Activated naive CD4-positive, alpha-beta T cell (primary cell): ENCODE measurements at regions not wholly inside any gene's neighbourhood (a gene's known extent, or its start where the extent isn't known, plus 50 kb on each side); places are given as distances from the start of the nearest gene placed in this dataset.
"Not testable (repeated sequence)": the region's sequence is repeated elsewhere in the genome, so short reads cannot be mapped to it uniquely, and the experiment has no call there.

Source experiments
- DNase-seq, 4 experiments: peaks; one replicate each; lab custom pipeline; 2025; lab: John Stamatoyannopoulos, UW

DNA sequence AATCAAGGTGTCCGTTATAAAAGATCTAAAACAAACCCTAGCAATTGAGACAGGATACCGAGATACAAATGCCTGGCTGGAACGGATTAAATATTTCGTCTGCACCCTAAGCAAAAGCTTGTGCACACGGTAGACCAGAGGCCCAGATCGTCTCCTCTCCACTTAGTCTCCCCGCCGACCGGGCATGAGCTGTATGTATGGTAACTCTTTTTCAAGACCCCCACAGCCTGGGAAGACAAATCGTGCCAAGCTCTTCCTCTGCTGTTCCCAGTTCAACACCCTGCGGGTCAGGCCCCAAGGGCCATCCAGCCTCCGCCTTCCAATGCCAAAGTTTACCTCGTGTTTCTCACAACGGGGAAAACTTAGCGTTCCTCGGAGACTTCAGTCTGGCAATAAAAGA lies 285.7 kb upstream of the GALNT17 start:
- no peak for DNase-seq

GRCh38 chr7:70849580-70850235 lies 282.2 kb upstream of the GALNT17 start:
- DNase-seq = no peak

DNA sequence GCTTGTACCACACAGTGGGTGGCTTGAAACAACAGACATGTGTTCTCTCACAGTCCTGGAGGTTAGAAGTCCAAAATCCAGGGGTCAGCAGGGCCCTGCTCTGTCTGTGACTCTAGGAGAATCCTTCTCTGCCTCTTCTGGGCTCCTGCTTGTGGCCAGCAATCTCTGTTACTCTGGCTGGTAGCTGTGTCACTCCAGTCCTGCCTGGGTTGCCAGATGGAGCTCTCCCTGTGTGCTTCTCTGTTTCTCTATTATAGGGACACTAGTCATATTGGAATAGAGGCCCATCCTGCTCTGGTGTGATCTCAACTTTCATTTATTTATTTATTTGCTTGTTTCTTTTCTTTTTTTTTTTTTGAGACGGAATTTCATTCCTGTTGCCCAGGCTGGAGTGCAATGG lies 276.6 kb upstream of the GALNT17 start:
- DNase-seq = no peak

- peak; percentile 3 to 28 (median 24) for DNase-seq
These were observed 274.9 kb upstream of the GALNT17 start for GRCh38 chr7:70856901-70857630.

- no peak for DNase-seq
These were observed 274.0 kb upstream of the GALNT17 start for GRCh38 chr7:70857793-70858545.

GRCh38 chr7:70867513-70867912 lies 264.4 kb upstream of the GALNT17 start:
- no peak for DNase-seq

GRCh38 chr7:70870349-70870748 lies 261.6 kb upstream of the GALNT17 start:
- DNase-seq = no peak

DNA sequence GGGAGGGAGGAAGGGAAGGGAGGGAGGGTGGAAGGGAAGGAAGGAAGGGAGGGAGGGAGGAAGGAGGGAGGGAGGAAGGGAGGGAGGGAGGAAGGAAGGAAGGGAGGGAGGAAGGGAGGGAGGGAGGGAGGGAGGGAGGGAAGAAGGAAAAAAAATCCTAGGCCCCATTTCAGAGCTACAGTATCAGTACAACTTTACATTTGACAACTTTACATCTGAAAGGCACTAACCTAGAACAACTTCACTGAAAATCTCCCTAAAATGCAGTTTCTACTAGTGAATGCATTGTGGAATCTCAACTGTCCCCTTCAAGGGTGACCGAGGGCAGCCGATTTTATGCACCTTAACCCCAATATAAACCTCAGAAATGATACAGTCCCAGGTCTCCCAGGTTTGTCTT lies 259.8 kb upstream of the GALNT17 start:
- no peak for DNase-seq

- DNase-seq = no peak
These were observed 250.6 kb upstream of the GALNT17 start for GRCh38 chr7:70881167-70881847.

- DNase-seq = no peak
These were observed 248.0 kb upstream of the GALNT17 start for GRCh38 chr7:70883750-70884439.

- DNase-seq = no peak
These were observed 247.5 kb upstream of the GALNT17 start for GRCh38 chr7:70884440-70884764.

DNA sequence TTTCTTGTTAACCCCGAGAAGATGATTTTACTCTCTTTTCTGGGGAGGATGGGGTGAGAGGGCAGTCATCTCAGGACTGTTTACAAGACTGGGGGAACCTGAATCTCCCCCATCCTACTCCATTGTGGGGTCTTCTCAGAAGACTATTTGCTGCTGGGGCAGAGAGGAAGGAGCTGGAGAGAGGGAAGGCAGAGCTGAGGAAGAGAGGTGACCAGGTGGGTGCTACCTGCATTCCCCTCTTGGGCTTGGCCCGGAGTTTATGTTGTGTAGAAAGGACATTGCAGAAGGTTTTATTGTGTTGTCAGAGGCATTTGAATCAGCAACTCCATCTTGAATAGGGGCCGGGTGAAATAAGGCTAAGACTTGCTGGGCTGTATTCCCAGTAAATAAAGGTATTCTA lies 247.1 kb upstream of the GALNT17 start:
- no peak for DNase-seq

GRCh38 chr7:70886547-70886946 lies 245.4 kb upstream of the GALNT17 start:
- no peak for DNase-seq

GRCh38 chr7:70887186-70887585 lies 244.8 kb upstream of the GALNT17 start:
- no peak for DNase-seq

DNA sequence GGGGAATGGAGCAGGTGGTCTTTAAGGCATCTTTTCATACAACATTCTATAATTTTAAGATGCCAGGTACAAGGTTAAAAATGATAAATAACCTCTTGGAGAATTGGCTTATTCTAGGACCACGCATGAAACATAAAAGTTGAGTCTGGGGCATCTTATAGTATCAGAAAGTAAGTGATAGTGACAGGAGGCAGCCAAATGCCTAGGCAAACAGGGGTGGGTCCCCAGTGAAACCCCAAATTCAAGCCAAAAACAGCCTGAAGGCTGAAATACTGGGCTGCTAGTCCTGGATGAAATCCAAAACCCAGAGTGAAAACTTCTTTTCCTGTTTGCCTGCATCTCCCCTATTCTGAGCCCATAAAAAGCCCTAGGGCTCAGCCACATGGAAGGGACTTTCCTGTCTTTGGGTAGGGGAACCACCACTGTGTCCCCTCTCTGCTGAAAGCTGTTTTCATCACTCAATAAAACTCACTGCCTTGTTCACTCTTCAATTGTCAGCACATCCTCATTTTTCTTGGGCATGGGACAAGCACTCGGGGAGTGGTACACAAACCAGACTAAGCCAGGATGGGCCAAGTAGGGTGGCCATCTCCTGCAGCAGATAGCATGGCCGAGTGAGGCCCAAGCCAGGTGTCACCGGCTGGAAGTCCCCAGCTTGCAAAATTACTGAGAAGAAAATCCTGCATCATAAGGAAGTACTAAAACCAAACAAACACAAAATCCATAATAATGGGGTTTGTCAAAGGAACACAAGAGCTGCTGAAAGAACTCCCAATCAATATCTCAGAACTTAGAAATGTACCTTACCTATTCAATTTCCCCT lies 241.6 kb upstream of the GALNT17 start:
- DNase-seq = no peak

DNA sequence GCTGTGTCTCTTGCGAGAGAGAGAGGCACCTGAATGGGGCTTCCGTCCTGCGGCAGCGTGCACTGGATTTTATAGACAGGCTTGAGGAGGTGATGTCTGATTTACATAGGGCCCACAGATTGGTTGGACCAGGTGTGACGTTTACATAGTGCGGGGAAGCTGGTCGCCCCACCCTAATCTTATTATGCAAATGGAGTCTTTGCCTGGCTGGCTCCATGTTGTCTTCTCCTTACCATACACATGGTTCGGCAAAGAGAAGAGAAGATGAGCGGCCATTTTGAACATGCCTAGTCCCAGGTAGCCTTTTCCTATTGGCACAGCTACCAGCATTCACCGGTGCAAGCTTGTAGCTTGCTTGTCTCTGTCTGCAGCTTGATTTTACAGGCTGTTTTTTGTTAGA lies 238.5 kb upstream of the GALNT17 start:
- DNase-seq = no peak

GRCh38 chr7:70893971-70894715 lies 237.8 kb upstream of the GALNT17 start:
- no peak for DNase-seq

GRCh38 chr7:70894799-70895198 lies 237.1 kb upstream of the GALNT17 start:
- DNase-seq = no peak

DNA sequence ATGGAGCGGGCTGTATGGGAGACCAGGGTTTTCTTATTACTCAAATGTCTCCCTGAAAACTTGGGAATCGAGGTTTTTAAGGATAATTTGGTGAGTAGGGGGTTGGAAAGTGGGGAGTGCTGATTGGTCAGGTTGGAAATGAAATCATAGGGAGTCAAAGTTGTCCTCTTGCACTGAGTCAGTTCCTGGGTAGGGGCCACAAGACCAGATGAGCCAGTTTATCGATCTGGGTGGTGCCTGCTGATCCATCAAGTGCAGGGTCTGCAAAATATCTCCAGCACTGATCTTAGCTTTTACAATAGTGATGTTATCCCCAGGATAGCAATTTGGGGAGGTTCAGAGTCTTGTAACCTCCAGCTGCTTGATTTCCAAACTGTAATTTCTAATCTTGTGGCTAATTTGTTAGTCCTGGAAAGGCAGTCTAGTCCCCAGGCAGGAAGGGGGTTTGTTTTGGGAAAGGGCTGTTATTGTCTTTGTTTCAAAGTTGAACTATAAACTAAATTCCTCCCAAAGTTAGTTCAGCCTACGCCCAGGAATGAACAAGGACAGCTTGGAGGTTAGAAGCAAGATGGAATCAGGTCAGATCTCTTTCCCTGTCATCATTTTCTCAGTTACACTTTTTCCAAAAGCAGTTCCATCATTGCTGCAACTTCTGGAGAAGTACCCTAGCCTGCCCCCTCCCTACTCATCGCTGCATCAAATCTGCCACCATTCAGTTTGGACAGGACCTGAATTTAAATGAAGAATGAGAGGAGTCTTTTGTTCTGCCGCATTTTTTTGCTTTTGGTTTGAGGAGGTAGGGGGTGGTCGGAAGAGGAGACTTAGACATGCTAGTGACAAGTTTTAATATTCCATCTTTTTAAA lies 236.4 kb upstream of the GALNT17 start:
- DNase-seq = not testable (repeated sequence)
